Epithelial cell of esophagus (primary cell): ENCODE measurements at regions not wholly inside any gene's neighbourhood (a gene's known extent, or its start where the extent isn't known, plus 50 kb on each side); places are given as distances from the start of the nearest gene placed in this dataset.

Experiments
- DNase-seq: peaks from one replicate; pipeline ENCODE4 v3.0.0; 2010; ENCODE audit warnings: low read depth
- H3K4me3 ChIP-seq: 2 replicates; pipeline ENCODE4 v1.5.1; 2011; ENCODE audit warnings: mild to moderate bottlenecking, low read length, control low read depth
- CTCF ChIP-seq: IDR thresholded peaks from 2 replicates; pipeline ENCODE4 v1.5.1; 2011; ENCODE audit warnings: low read depth, mild to moderate bottlenecking, low read length, control low read depth, inconsistent platforms; ENCODE audit not compliant: insufficient read depth; ENCODE audit errors: missing control alignments

GRCh38 chr11:107250017-107250416 lies 207.6 kb downstream of the CWF19L2 start:
- no peak for TF ChIP-seq CTCF
- H3K4me3 ChIP-seq, result no peak overlapping the region
- no peak for DNase-seq

- TF ChIP-seq CTCF, result no peak
- H3K4me3 ChIP-seq, result no peak overlapping the region
- DNase-seq, result no peak
These were observed 208.6 kb downstream of the CWF19L2 start for GRCh38 chr11:107249054-107249453.

GRCh38 chr11:107247167-107247861 lies 210.3 kb downstream of the CWF19L2 start:
- no peak for DNase-seq

GRCh38 chr11:107243929-107244328 lies 213.7 kb downstream of the CWF19L2 start:
- TF ChIP-seq CTCF, result no peak
- H3K4me3 ChIP-seq, result no peak overlapping the region

More at GRCh38 chr11:107247167-107247861, 210.3 kb downstream of the CWF19L2 start:
- no peak for TF ChIP-seq CTCF
- H3K4me3 ChIP-seq, result no peak overlapping the region

GRCh38 chr11:107232451-107232850 lies 214.2 kb upstream of the GUCY1A2 start:
- H3K4me3 ChIP-seq, result no peak overlapping the region
- peak; percentile 62 for DNase-seq
- TF ChIP-seq CTCF, result no peak

More at GRCh38 chr11:107243929-107244328, 213.7 kb downstream of the CWF19L2 start:
- DNase-seq, result no peak

- no peak for TF ChIP-seq CTCF
- no peak overlapping the region for H3K4me3 ChIP-seq
- DNase-seq, result no peak
These were observed 206.6 kb upstream of the GUCY1A2 start for GRCh38 chr11:107224836-107225235.

GRCh38 chr11:107222916-107223460 lies 204.7 kb upstream of the GUCY1A2 start:
- no peak for TF ChIP-seq CTCF
- no peak for DNase-seq
- no peak overlapping the region for H3K4me3 ChIP-seq
